SK-N-SH (cell line): ENCODE measurements at regions not wholly inside any gene's neighbourhood (a gene's known extent, or its start where the extent isn't known, plus 50 kb on each side); places are given as distances from the start of the nearest gene placed in this dataset.

ENCODE experiments used
- CTCF ChIA-PET: fragments of 300-600, 350-600 bp; formaldehyde crosslinking; extraction: SDS; loops from one replicate; lab custom pipeline; 2021; lab: Yijun Ruan, JAX
- POLR2A ChIA-PET: fragments of 350-600 bp; sonication (Branson Sonifier 250); formaldehyde crosslinking; extraction: SDS; loops from one replicate; lab custom pipeline; 2020; ENCODE audit warnings: antibody characterized with exemption, inconsistent platforms; lab: Yijun Ruan, JAX
- DNase-seq: peaks from one replicate; pipeline ENCODE4 v3.0.0; 2012
- H2AFZ ChIP-seq: fragments of 200-600 bp; sonication (generic); 2 replicates; pipeline ENCODE4 v1.8.1; 2016; ENCODE audit warnings: antibody characterized with exemption, mild to moderate bottlenecking, low read depth
- H3F3A ChIP-seq: fragments of 200-600 bp; sonication (generic); replicated peaks from 2 replicates; pipeline ENCODE3; 2016; ENCODE audit warnings: antibody characterized with exemption, mild to moderate bottlenecking; ENCODE audit not compliant: insufficient read depth
- H3K27ac ChIP-seq, 2 experiments: fragments of 200-500 bp in 1 of 2; fragments of 200-600 bp in 1 of 2; sonication (Bioruptor generic) in 1 of 2; sonication (generic), shearing (Covaris generic) in 1 of 2; 2 replicates each; pipeline versions ENCODE4 v1.5.1 to v1.6.1; 2014 to 2016; ENCODE audit warnings: low read depth in 2 of 2, inconsistent platforms in 1 of 2, low read length in 1 of 2, mild to moderate bottlenecking in 1 of 2, mixed read lengths in 1 of 2
- H3K27me3 ChIP-seq: fragments of 200-600 bp; sonication (generic), shearing (Covaris generic); 2 replicates; pipeline ENCODE4 v1.6.1; 2016; ENCODE audit warnings: mixed run types; ENCODE audit not compliant: insufficient read depth
- H3K36me3 ChIP-seq, 2 experiments: fragments of 200-500 bp in 1 of 2; fragments of 200-600 bp in 1 of 2; sonication (Bioruptor generic) in 1 of 2; sonication (generic) in 1 of 2; replicated peaks in 1 of 2; 2 replicates each; pipeline versions ENCODE3 to v1.5.1; 2014 to 2016; ENCODE audit warnings: low read length in 1 of 2, mild to moderate bottlenecking in 1 of 2; ENCODE audit not compliant: insufficient read depth in 2 of 2, control insufficient read depth in 1 of 2
- H3K4me1 ChIP-seq, 2 experiments: fragments of 200-500 bp in 1 of 2; fragments of 200-600 bp in 1 of 2; sonication (Bioruptor generic) in 1 of 2; sonication (generic), shearing (Covaris generic) in 1 of 2; 2 replicates each; pipeline versions ENCODE4 v1.5.1 to v1.6.1; 2014 to 2016; ENCODE audit warnings: low read depth in 1 of 2, low read length in 1 of 2, mixed run types in 1 of 2; ENCODE audit not compliant: insufficient read depth in 2 of 2, control insufficient read depth in 1 of 2
- H3K4me2 ChIP-seq: fragments of 200-600 bp; sonication (generic), shearing (Covaris generic); 2 replicates; pipeline ENCODE4 v1.6.1; 2017; ENCODE audit warnings: mixed run types
- H3K4me3 ChIP-seq, 2 experiments: fragments of 200-500 bp in 1 of 2; fragments of 200-600 bp in 1 of 2; sonication (Bioruptor generic) in 1 of 2; sonication (generic), shearing (Covaris generic) in 1 of 2; 2 replicates each; pipeline versions ENCODE4 v1.5.1 to v1.8.1; 2014 to 2016; ENCODE audit warnings: low read depth in 2 of 2, inconsistent platforms in 1 of 2, low read length in 1 of 2, mild to moderate bottlenecking in 1 of 2, mixed read lengths in 1 of 2, moderate library complexity in 1 of 2
- H3K79me2 ChIP-seq: fragments of 200-600 bp; sonication (generic); 2 replicates; pipeline ENCODE4 v1.8.1; 2017; ENCODE audit warnings: mild to moderate bottlenecking; ENCODE audit not compliant: insufficient read depth
- H3K9ac ChIP-seq: fragments of 200-600 bp; sonication (generic); 2 replicates; pipeline ENCODE4 v1.6.1; 2017; ENCODE audit warnings: mixed run types
- H3K9me2 ChIP-seq: fragments of 200-600 bp; sonication (generic); 2 replicates; pipeline ENCODE4 v1.6.1; 2017; ENCODE audit warnings: mixed run types
- H3K9me3 ChIP-seq: fragments of 200-600 bp; sonication (generic); 2 replicates; pipeline ENCODE4 v1.6.1; 2017; ENCODE audit warnings: mixed run types, mild to moderate bottlenecking, moderate library complexity
- H4K20me1 ChIP-seq: fragments of 200-600 bp; sonication (generic); 2 replicates; pipeline ENCODE4 v1.6.1; 2017; ENCODE audit warnings: mild to moderate bottlenecking, mixed run types; ENCODE audit not compliant: insufficient read depth
- CHD2 ChIP-seq: fragments of 150-350 bp; IDR thresholded peaks from 2 replicates; pipeline ENCODE4 v1.6.1; 2018; ENCODE audit warnings: low read length; ENCODE audit not compliant: partially characterized antibody
- ELF1 ChIP-seq: IDR thresholded peaks from 2 replicates; pipeline ENCODE4 v1.4.0; 2012
- EP300 ChIP-seq, 2 experiments: IDR thresholded peaks; 2 replicates each; pipeline versions ENCODE4 v1.4.0 to v1.6.1; 2012; ENCODE audit warnings: borderline replicate concordance in 1 of 2, low read depth in 1 of 2, low read length in 1 of 2
- FOSL2 ChIP-seq: IDR thresholded peaks from 2 replicates; pipeline ENCODE4 v1.4.0; 2012; ENCODE audit warnings: low read depth, mild to moderate bottlenecking, moderate library complexity, borderline replicate concordance
- FOXJ3 ChIP-seq: sonication (generic); formaldehyde crosslinking; IDR thresholded peaks from 2 replicates; pipeline ENCODE4 v1.5.1; 2020; ENCODE audit warnings: mild to moderate bottlenecking, missing genetic modification reagents
- FOXM1 ChIP-seq: IDR thresholded peaks from 2 replicates; pipeline ENCODE4 v1.4.0; 2012; ENCODE audit warnings: low read depth, mild to moderate bottlenecking
- NFIC ChIP-seq: IDR thresholded peaks from 2 replicates; pipeline ENCODE4 v1.4.0; 2012; ENCODE audit warnings: borderline replicate concordance
- NRF1 ChIP-seq: IDR thresholded peaks from 2 replicates; pipeline ENCODE4 v1.6.1; 2012; ENCODE audit warnings: low read depth, mild to moderate bottlenecking, low read length
- POLR2AphosphoS5 ChIP-seq: IDR thresholded peaks from 2 replicates; pipeline ENCODE4 v1.6.1; 2012; ENCODE audit warnings: low read depth, low read length
- RAD21 ChIP-seq: IDR thresholded peaks from 2 replicates; pipeline ENCODE4 v1.6.1; 2012; ENCODE audit warnings: mild to moderate bottlenecking, low read length
- RCOR1 ChIP-seq: fragments of 150-350 bp; IDR thresholded peaks from 2 replicates; pipeline ENCODE4 v1.6.1; 2017; ENCODE audit warnings: antibody characterized with exemption, low read length
- RFX5 ChIP-seq: IDR thresholded peaks from 2 replicates; pipeline ENCODE4 v1.6.1; 2012; ENCODE audit warnings: mild to moderate bottlenecking, improper control_type of control experiment, low read length
- TAF1 ChIP-seq: IDR thresholded peaks from 2 replicates; pipeline ENCODE4 v1.6.1; 2012; ENCODE audit warnings: low read depth, mild to moderate bottlenecking, low read length, moderate library complexity, borderline replicate concordance
- TCF12 ChIP-seq: IDR thresholded peaks from 2 replicates; pipeline ENCODE4 v1.4.0; 2012
- USF1 ChIP-seq: IDR thresholded peaks from 2 replicates; pipeline ENCODE4 v1.4.0; 2012; ENCODE audit warnings: low read depth, borderline replicate concordance
- YY1 ChIP-seq: IDR thresholded peaks from 2 replicates; pipeline ENCODE4 v1.4.0; 2012; ENCODE audit warnings: low read depth, mild to moderate bottlenecking
- ZBTB33 ChIP-seq: IDR thresholded peaks from 2 replicates; pipeline ENCODE4 v1.4.0; 2012; ENCODE audit warnings: low read depth, borderline replicate concordance
- WGBS: methylation state at CpG from one replicate; pipeline ENCODE4 v1.1.6; 2017; ENCODE audit warnings: low lambda C conversion rate; 5-methylcytosine and 5-hydroxymethylcytosine counted together
- TF ChIP-seq, protein P1 (sequence below): IDR thresholded peaks from 2 replicates; pipeline ENCODE4; 2012
- TF ChIP-seq, protein P2 (sequence below): fragments of 150-350 bp; IDR thresholded peaks from 2 replicates; pipeline ENCODE4 v1.6.1; 2016; ENCODE audit warnings: mild to moderate bottlenecking, low read depth, low read length

- Histone ChIP-seq H3K79me2 (no peaks in the 10 kb centered on the region), H3K9me3 (no peaks in the 10 kb centered on the region; the same call in 1 of the 2 replicates), H3K4me2 (no peak overlapping the region), H3K4me3 (no peak overlapping the region), H3K9ac (no peak overlapping the region), H4K20me1 (no peaks in the 10 kb centered on the region), H3F3A (no peaks in the 10 kb centered on the region), H3K4me1 (no peaks in the 10 kb centered on the region), H3K27ac (no peak overlapping the region), H2AFZ (no peak overlapping the region), H3K27me3 (no peaks in the 10 kb centered on the region), H3K9me2 (no peaks in the 10 kb centered on the region), H3K36me3 (no peaks in the 10 kb centered on the region)
- DNase-seq = no peak
- POLR2A ChIA-PET = no interaction called here
- TF ChIP-seq FOXJ3 (CRISPR knock-in tag) (no peak), ELF1 (no peak), FOSL2 (no peak), TAF1 (no peak), USF1 (no peak), ZBTB33 (no peak), CHD2 (no peak), TCF12 (no peak), NRF1 (no peak), RCOR1 (no peak), YY1 (no peak), EP300 (IDR thresholded peaks at IDR 0.05; ENCODE audit: borderline replicate concordance in 1 of 2, low read depth in 1 of 2, low read length in 1 of 2) (no peak), NFIC (no peak), RAD21 (no peak), RFX5 (no peak), FOXM1 (no peak), POLR2AphosphoS5 (no peak)
- TF ChIP-seq, protein P1, sequence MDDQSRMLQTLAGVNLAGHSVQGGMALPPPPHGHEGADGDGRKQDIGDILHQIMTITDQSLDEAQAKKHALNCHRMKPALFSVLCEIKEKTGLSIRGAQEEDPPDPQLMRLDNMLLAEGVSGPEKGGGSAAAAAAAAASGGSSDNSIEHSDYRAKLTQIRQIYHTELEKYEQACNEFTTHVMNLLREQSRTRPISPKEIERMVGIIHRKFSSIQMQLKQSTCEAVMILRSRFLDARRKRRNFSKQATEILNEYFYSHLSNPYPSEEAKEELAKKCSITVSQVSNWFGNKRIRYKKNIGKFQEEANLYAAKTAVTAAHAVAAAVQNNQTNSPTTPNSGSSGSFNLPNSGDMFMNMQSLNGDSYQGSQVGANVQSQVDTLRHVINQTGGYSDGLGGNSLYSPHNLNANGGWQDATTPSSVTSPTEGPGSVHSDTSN = no peak
- TF ChIP-seq, protein P2, sequence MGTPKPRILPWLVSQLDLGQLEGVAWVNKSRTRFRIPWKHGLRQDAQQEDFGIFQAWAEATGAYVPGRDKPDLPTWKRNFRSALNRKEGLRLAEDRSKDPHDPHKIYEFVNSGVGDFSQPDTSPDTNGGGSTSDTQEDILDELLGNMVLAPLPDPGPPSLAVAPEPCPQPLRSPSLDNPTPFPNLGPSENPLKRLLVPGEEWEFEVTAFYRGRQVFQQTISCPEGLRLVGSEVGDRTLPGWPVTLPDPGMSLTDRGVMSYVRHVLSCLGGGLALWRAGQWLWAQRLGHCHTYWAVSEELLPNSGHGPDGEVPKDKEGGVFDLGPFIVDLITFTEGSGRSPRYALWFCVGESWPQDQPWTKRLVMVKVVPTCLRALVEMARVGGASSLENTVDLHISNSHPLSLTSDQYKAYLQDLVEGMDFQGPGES = no peak
- WGBS = 15% methylated on average over 1 of the region's 1 CpG
- CTCF ChIA-PET = no interaction called here
Measured at GRCh38 chr9:31492229-31492628, 892.2 kb upstream of the ACO1 start.
